T47D (cell line): ENCODE measurements at regions not wholly inside any gene's neighbourhood (a gene's known extent, or its start where the extent isn't known, plus 50 kb on each side); places are given as distances from the start of the nearest gene placed in this dataset.

Experiments
- DNase-seq, 2 experiments: peaks; one replicate each; pipeline versions ENCODE4 v3.0.0 to v3.0.0-alpha.2; 2011 to 2012; ENCODE audit warnings: low read depth in 1 of 2, low spot score in 1 of 2
- JUND ChIP-seq: IDR thresholded peaks from 2 replicates; pipeline ENCODE4 v1.6.1; 2012; ENCODE audit warnings: low read depth
- in situ Hi-C: cut with HindIII; loops from 2 replicates; pipeline ENCODE4 v1.10.0; 2016; ENCODE audit warnings: low sequenced_read_pairs, low pct_unique_long_range_greater_than_20kb

DNA sequence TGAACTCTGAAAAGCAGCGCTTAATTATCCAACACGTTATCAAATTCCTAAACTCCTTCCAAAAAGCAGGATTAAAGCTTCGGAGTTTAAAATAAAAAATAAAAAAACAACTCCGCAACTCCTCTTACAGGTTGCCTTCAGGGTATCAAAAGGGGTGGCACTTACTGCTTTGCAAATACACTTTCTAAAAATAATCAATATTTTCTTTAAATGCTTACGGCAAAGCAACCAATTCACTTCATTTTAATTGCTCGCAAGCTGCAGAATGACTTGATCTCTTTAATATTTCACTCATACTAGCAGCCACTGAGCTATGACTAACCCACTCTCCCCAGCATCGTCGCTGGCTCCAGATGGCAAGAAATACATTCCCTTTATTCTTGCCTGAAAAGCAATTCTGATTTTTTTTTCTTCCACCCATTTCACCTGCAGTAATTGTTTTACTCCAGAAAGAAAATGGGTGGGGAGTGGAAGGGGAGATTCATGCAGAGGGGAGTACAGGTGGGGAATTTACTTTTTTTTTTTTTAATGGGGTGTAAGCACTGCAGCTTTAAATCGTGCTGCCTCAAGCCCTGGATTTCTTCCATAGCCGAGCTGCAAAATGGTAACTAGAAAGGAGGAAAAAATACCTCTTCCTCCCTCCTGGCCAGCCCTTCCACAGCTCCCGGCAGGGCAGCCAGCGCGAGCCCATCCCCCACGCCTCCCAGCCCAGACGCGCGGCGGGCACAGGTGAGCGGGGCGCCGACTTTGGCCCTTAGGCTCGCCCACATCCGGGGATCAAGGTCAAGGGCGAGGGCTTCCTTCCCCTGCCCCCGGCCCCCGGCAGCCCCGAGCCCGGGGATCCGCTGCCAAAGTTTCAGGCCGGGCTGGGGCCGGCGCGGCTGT is 54.2 kb upstream of the FHIP2A start:
- peak; percentile 16 to 64 for DNase-seq
- no peak for TF ChIP-seq JUND
- in situ Hi-C loops = no loop called here

DNA sequence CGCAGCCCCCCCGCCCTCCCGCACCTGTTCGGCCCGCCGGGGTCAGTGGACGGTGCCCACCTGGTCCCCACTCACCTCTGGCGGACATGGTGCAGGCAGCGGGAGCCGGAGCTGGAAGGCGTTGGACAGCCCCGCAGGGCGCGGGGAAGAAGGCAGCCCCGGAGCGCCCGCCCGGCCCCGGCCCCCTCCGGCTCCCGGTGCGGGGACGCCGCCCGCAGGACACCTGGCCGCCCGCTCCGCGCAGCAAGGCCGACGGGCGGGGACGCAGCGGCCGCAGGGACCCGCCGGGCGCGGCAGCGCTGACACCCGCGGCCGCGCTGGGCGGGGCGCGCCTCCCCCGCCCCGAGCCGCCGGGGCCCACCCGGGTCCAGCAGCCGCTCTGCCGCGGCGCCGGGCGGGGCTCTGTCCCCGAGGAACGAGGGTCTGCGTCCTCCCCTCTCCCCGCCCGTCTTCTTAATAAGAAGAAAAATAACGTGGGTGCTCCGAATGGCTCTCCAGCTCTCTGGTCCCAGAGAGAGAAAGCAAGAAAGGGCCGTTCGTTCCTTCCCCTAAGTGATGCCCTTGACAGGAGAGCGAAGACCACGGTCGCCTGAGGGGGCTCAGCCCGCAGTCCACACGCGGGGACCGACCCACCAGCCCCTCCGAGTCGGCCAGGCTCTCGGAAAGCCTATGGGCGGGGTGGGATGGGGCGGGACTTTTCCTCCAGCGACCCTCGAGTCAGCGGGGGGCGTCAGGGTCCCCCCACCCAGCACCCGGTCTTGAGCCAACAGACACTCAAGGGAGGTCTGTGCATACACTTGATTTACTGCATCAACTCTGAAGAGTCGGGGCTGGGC is 53.4 kb upstream of the FHIP2A start:
- peak; percentile 6 to 25 for DNase-seq
- in situ Hi-C loops = no loop called here
- TF ChIP-seq JUND = no peak

DNA sequence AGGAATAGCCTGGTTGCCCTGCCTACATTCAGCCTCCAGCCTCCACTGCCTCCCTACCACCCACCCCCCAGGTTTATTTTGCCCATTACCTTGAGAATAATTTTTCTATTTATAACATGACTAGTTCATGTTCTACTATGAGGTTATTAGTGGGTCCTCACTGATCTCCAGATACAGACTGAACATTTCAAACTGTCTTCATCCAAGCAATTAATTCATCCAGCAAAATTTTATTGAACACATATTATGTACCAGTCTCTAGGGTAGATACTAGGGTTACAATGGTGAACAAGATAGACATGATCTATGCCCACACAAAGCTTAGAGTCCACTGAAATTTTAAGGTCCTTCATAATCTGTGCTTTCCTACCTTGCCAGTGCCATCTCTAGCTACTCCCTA is 51.6 kb upstream of the FHIP2A start:
- no peak for TF ChIP-seq JUND
- in situ Hi-C loops = no loop called here
- DNase-seq = no peak

DNA sequence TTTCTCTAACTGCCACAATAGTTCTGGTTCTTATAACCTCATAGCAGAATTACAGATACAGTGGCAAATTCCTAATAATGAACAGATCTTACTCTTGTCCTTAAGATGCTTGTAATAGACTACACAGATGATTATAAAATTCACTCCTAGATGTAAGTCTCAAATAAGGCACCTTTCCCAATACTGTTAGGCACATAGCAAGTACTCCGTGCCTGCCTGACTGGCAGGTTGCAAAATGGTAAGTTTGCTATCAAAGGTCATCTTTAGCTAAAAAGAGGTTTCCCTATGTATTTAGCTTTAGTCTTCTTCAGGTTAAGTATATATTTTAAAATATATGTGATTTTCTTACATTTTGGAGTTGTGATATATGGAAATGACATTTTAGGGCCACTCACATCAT is 50.4 kb upstream of the FHIP2A start:
- no peak for DNase-seq
- in situ Hi-C loops = no loop called here
- no peak for TF ChIP-seq JUND

DNA sequence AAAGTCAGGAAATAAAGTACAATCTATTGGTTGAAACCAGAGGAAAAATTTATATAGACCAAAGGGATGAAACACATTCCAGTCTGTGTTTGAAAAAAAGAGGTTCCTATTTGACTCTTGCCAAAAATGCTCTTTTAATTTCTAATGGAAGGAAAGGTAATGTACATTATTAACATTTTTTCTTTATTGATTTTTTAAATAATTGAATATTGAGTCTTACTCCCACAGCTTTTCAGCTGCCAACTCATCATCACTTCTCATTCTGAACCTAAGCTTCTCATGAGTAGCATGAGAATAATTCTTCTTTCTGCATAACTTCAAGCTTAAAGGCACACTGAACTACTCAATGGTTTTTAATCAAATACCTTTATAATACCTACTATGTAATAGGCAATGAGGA is 49.8 kb upstream of the FHIP2A start:
- in situ Hi-C loops = no loop called here
- TF ChIP-seq JUND = no peak
- DNase-seq = no peak
